HG02623 (cell line): ENCODE measurements at regions not wholly inside any gene's neighbourhood (a gene's known extent, or its start where the extent isn't known, plus 50 kb on each side); places are given as distances from the start of the nearest gene placed in this dataset.

Experiments used
- ATAC-seq: cut with Tn5 transposase; IDR thresholded peaks from one replicate; pipeline ENCODE4 v1.9.1; 2021; ENCODE audit warnings: moderate library complexity; ENCODE audit not compliant: unreplicated experiment

- no peak for ATAC-seq
Observed at GRCh38 chr16:50881956-50882355, 140.1 kb downstream of the CYLD start.

GRCh38 chr16:50881331-50881830, 139.5 kb downstream of the CYLD start:
- no peak for ATAC-seq

- ATAC-seq = no peak
Observed at GRCh38 chr16:50880926-50881325, 139.0 kb downstream of the CYLD start.

GRCh38 chr16:50879873-50880695, 138.2 kb downstream of the CYLD start:
- no peak for ATAC-seq

GRCh38 chr16:50878966-50879615, 137.2 kb downstream of the CYLD start:
- no peak for ATAC-seq

GRCh38 chr16:50878536-50878935, 136.7 kb downstream of the CYLD start:
- no peak for ATAC-seq

GRCh38 chr16:50876263-50876662, 134.4 kb downstream of the CYLD start:
- no peak for ATAC-seq

GRCh38 chr16:50868577-50868976, 126.7 kb downstream of the CYLD start:
- no peak for ATAC-seq

- no peak for ATAC-seq
Observed at GRCh38 chr16:50866806-50867205, 124.9 kb downstream of the CYLD start.

- ATAC-seq = no peak
Observed at GRCh38 chr16:50864386-50864785, 122.5 kb downstream of the CYLD start.

GRCh38 chr16:50863644-50864144, 121.8 kb downstream of the CYLD start:
- ATAC-seq = no peak

- no peak for ATAC-seq
Observed at GRCh38 chr16:50862818-50863643, 121.1 kb downstream of the CYLD start.

- no peak for ATAC-seq
Observed at GRCh38 chr16:50861970-50862411, 120.1 kb downstream of the CYLD start.

GRCh38 chr16:50861451-50861850, 119.6 kb downstream of the CYLD start:
- ATAC-seq = no peak

GRCh38 chr16:50859628-50860360, 117.9 kb downstream of the CYLD start:
- no peak for ATAC-seq

GRCh38 chr16:50858877-50859627, 117.2 kb downstream of the CYLD start:
- no peak for ATAC-seq

- ATAC-seq = no peak
Observed at GRCh38 chr16:50858376-50858775, 116.5 kb downstream of the CYLD start.

- no peak for ATAC-seq
Observed at GRCh38 chr16:50857881-50858280, 116.0 kb downstream of the CYLD start.

GRCh38 chr16:50856991-50857390, 115.1 kb downstream of the CYLD start:
- no peak for ATAC-seq

- ATAC-seq = no peak
Observed at GRCh38 chr16:50853329-50853728, 111.4 kb downstream of the CYLD start.
